ENCODE measurements at regions not wholly inside any gene's neighbourhood (a gene's known extent, or its start where the extent isn't known, plus 50 kb on each side); places are given as distances from the start of the nearest gene placed in this dataset.
"Not testable (repeated sequence)": the region's sequence is repeated elsewhere in the genome, so short reads cannot be mapped to it uniquely, and the experiment has no call there.

GRCh38 chr16:75881280-75881679, 155.0 kb upstream of the CPHXL start:
- H2BK15ac ChIP-seq (ENCODE audit: low read depth, low read length); H3K9ac ChIP-seq (ENCODE audit: low read depth, low read length); dilution Hi-C loops (cut with HindIII; ENCODE audit: low sequenced_read_pairs, unreplicated experiment); H3K9me3 ChIP-seq (ENCODE audit: control insufficient read depth, insufficient read depth, low read length); H2AFZ ChIP-seq (replicated peaks; ENCODE audit: low read length, poor library complexity); H3K79me1 ChIP-seq (ENCODE audit: low read depth in 1 of 2, low read length in 2 of 2); H3K9me1 ChIP-seq (ENCODE audit: insufficient read depth, low read length); H3K56ac ChIP-seq (ENCODE audit: extremely low read depth, insufficient read depth, low read length); H2BK120ac ChIP-seq (ENCODE audit: low read depth, low read length); H3K36me3 ChIP-seq (ENCODE audit: control insufficient read depth, insufficient read depth, low read length); in situ Hi-C loops (cut with MboI; ENCODE audit: low sequenced_read_pairs); BruUV-seq (replicated peaks); H4K5ac ChIP-seq (ENCODE audit: low read depth, low read length); H2BK20ac ChIP-seq (ENCODE audit: low read depth, low read length); POLR2A ChIA-PET (ENCODE audit: unreplicated experiment); H3K23ac ChIP-seq (ENCODE audit: low read depth, low read length); H3K27me3 ChIP-seq (ENCODE audit: control insufficient read depth, insufficient read depth, low read length); H4K91ac ChIP-seq (ENCODE audit: insufficient read depth, low read depth, low read length); H4K20me1 ChIP-seq (ENCODE audit: insufficient read depth, low read length); H3K4ac ChIP-seq (ENCODE audit: low read depth, low read length); H2AK5ac ChIP-seq (ENCODE audit: low read depth, low read length); H2AK9ac ChIP-seq (replicated peaks; ENCODE audit: low read depth, low read length, poor library complexity); H3K18ac ChIP-seq (ENCODE audit: low read depth, low read length); H4K8ac ChIP-seq (ENCODE audit: low read depth in 2 of 2, low read length in 2 of 2); DNase-seq; H2BK5ac ChIP-seq (ENCODE audit: low read depth, low read length, poor library complexity, severe bottlenecking); H3K27ac ChIP-seq (ENCODE audit: insufficient read depth, low read length); intact Hi-C loops (cut with micrococcal nuclease); H3K4me3 ChIP-seq (ENCODE audit: insufficient read depth, low read depth, low read length); H3K4me1 ChIP-seq (ENCODE audit: control insufficient read depth, insufficient read depth, low read length); CTCF ChIA-PET; ATAC-seq (ENCODE audit: low read depth); H3K4me2 ChIP-seq (ENCODE audit: low read depth, low read length); H3K14ac ChIP-seq (replicated peaks; ENCODE audit: low read depth, low read length): not testable (repeated sequence)
- no CpG with 5 or more reads among the region's 3 CpGs for WGBS, 2 experiments (ENCODE audit: extremely low coverage in 2 of 2, insufficient read length in 1 of 2)

Data from IMR-90 (cell line).